H1 (cell line): ENCODE measurements at regions not wholly inside any gene's neighbourhood (a gene's known extent, or its start where the extent isn't known, plus 50 kb on each side); places are given as distances from the start of the nearest gene placed in this dataset.

ENCODE experiments used
- CTCF ChIA-PET: fragments of 300-600 bp; sonication (Branson Sonifier 250); formaldehyde crosslinking; loops from one replicate; lab custom pipeline; 2021; ENCODE audit not compliant: partially characterized antibody; lab: Charles Lee
- POLR2A ChIA-PET: fragments of 300-600 bp; sonication (Branson Sonifier 250); formaldehyde crosslinking; loops from one replicate; lab custom pipeline; 2021; ENCODE audit warnings: inconsistent platforms; ENCODE audit not compliant: partially characterized antibody; lab: Charles Lee
- DNase-seq, 2 experiments: peaks; one replicate each; pipeline versions ENCODE4 v3.0.0 to v3.0.0-alpha.2; 2010 to 2022; ENCODE audit warnings: low spot score in 2 of 2, low read depth in 1 of 2, mixed read lengths in 1 of 2
- FAIRE-seq: peaks from 2 replicates; lab custom pipeline; 2011; peaks lifted over from hg19 to GRCh38; lab: Jason Lieb, UNC
- H2AFZ ChIP-seq: 2 replicates; pipeline ENCODE4 v1.8.1; 2012; ENCODE audit warnings: low read length, inconsistent platforms
- H2AK5ac ChIP-seq: 2 replicates; pipeline ENCODE4 v1.6.1; 2013; ENCODE audit warnings: low read depth, low read length
- H2BK120ac ChIP-seq: replicated peaks from 2 replicates; pipeline ENCODE3; 2013; ENCODE audit warnings: low read depth, low read length, inconsistent platforms
- H2BK12ac ChIP-seq: 2 replicates; pipeline ENCODE4 v1.6.1; 2013; ENCODE audit warnings: low read depth, low read length
- H2BK15ac ChIP-seq: 2 replicates; pipeline ENCODE4 v1.6.1; 2013; ENCODE audit warnings: low read length
- H2BK20ac ChIP-seq: 2 replicates; pipeline ENCODE4 v1.6.1; 2013; ENCODE audit warnings: low read length
- H2BK5ac ChIP-seq: 2 replicates; pipeline ENCODE4 v1.6.1; 2013; ENCODE audit warnings: low read depth, low read length
- H3K14ac ChIP-seq: 2 replicates; pipeline ENCODE4 v1.6.1; 2013; ENCODE audit warnings: inconsistent platforms; ENCODE audit not compliant: insufficient read length
- H3K18ac ChIP-seq: 2 replicates; pipeline ENCODE4 v1.6.1; 2013; ENCODE audit warnings: low read length; ENCODE audit errors: extremely low read depth
- H3K23ac ChIP-seq: 2 replicates; pipeline ENCODE4 v1.6.1; 2013; ENCODE audit warnings: inconsistent platforms; ENCODE audit not compliant: insufficient read length
- H3K23me2 ChIP-seq: 2 replicates; pipeline ENCODE4 v1.6.1; 2013; ENCODE audit warnings: low read depth, low read length
- H3K27ac ChIP-seq: 2 replicates; pipeline ENCODE4 v1.6.1; 2011; ENCODE audit warnings: low read depth, low read length, inconsistent platforms
- H3K27me3 ChIP-seq, 4 experiments: replicated peaks in 1 of 4; 1 replicate in 1 of 4; 2 replicates in 3 of 4; pipeline versions ENCODE4 v1.6.1 to v1.8.1; 2011 to 2013; ENCODE audit warnings: low read length in 3 of 4, mild to moderate bottlenecking in 3 of 4, inconsistent platforms in 2 of 4, mixed read lengths in 2 of 4, moderate library complexity in 1 of 4; ENCODE audit not compliant: control insufficient read depth in 3 of 4, insufficient read depth in 3 of 4; ENCODE audit errors: extremely low read depth in 1 of 4
- H3K36me3 ChIP-seq, 4 experiments: 2 replicates each; pipeline versions ENCODE4 v1.6.1 to v1.8.1; 2011 to 2013; ENCODE audit warnings: mild to moderate bottlenecking in 4 of 4, low read length in 3 of 4, moderate library complexity in 2 of 4, control low read depth in 1 of 4, inconsistent platforms in 1 of 4; ENCODE audit not compliant: insufficient read depth in 4 of 4, control insufficient read depth in 2 of 4
- H3K4ac ChIP-seq: replicated peaks from 2 replicates; pipeline ENCODE3; 2013; ENCODE audit warnings: low read length, low read depth, mixed read lengths, inconsistent platforms; ENCODE audit not compliant: insufficient read length
- H3K4me1 ChIP-seq, 4 experiments: replicated peaks in 1 of 4; 1 replicate in 1 of 4; 2 replicates in 3 of 4; pipeline versions ENCODE4 v1.6.1 to v1.8.1; 2011 to 2013; ENCODE audit warnings: low read length in 3 of 4, inconsistent platforms in 2 of 4, mixed read lengths in 1 of 4; ENCODE audit not compliant: insufficient read depth in 4 of 4, control insufficient read depth in 3 of 4
- H3K4me2 ChIP-seq, 2 experiments: 2 replicates each; pipeline versions ENCODE4 v1.6.1 to v1.8.1; 2011 to 2013; ENCODE audit warnings: low read depth in 2 of 2, low read length in 2 of 2, control low read depth in 1 of 2, inconsistent platforms in 1 of 2, mild to moderate bottlenecking in 1 of 2; ENCODE audit not compliant: insufficient read depth in 1 of 2
- H3K4me3 ChIP-seq, 4 experiments: fragments of 200-600, 300-600 bp in 1 of 4; sonication (generic), shearing (Covaris generic), sonication (Bioruptor Twin) in 1 of 4; 2 replicates each; pipeline versions ENCODE4 v1.5.1 to v1.8.1; 2011 to 2016; ENCODE audit warnings: low read length in 4 of 4, low read depth in 3 of 4, control low read depth in 2 of 4, inconsistent platforms in 2 of 4, mild to moderate bottlenecking in 2 of 4, mixed read lengths in 1 of 4, moderate library complexity in 1 of 4; ENCODE audit not compliant: insufficient read depth in 2 of 4; ENCODE audit errors: extremely low read depth in 1 of 4
- H3K56ac ChIP-seq: replicated peaks from 2 replicates; pipeline ENCODE3; 2013; ENCODE audit warnings: low read depth, mild to moderate bottlenecking, mixed read lengths, low read length, inconsistent platforms; ENCODE audit not compliant: insufficient read length
- H3K79me1 ChIP-seq: 2 replicates; pipeline ENCODE4 v1.6.1; 2013; ENCODE audit warnings: low read depth, low read length, control low read depth
- H3K79me2 ChIP-seq, 2 experiments: 2 replicates each; pipeline versions ENCODE4 v1.6.1 to v1.8.1; 2012 to 2013; ENCODE audit warnings: low read length in 2 of 2, mild to moderate bottlenecking in 2 of 2, inconsistent platforms in 1 of 2; ENCODE audit not compliant: insufficient read depth in 2 of 2, control insufficient read depth in 1 of 2
- H3K9ac ChIP-seq, 4 experiments: replicated peaks in 1 of 4; 1 replicate in 1 of 4; 2 replicates in 3 of 4; pipeline versions ENCODE4 v1.6.1 to v1.8.1; 2011 to 2013; ENCODE audit warnings: low read depth in 3 of 4, low read length in 3 of 4, control low read depth in 2 of 4, mild to moderate bottlenecking in 2 of 4, moderate library complexity in 2 of 4, inconsistent platforms in 1 of 4; ENCODE audit errors: extremely low read depth in 1 of 4
- H3K9me3 ChIP-seq, 2 experiments: 2 replicates each; pipeline versions ENCODE4 v1.6.1 to v1.8.1; 2012 to 2013; ENCODE audit warnings: mild to moderate bottlenecking in 2 of 2, moderate library complexity in 2 of 2, control low read depth in 1 of 2, inconsistent platforms in 1 of 2, low read depth in 1 of 2, low read length in 1 of 2, mixed read lengths in 1 of 2; ENCODE audit not compliant: insufficient read depth in 2 of 2
- H4K20me1 ChIP-seq, 2 experiments: replicated peaks in 1 of 2; 2 replicates each; pipeline versions ENCODE3 to v1.8.1; 2011 to 2013; ENCODE audit warnings: inconsistent platforms in 2 of 2, low read length in 2 of 2, mild to moderate bottlenecking in 1 of 2; ENCODE audit not compliant: insufficient read depth in 2 of 2, control insufficient read depth in 1 of 2
- H4K5ac ChIP-seq: 2 replicates; pipeline ENCODE4 v1.6.1; 2013; ENCODE audit warnings: low read length, low read depth, mixed read lengths, inconsistent platforms; ENCODE audit not compliant: insufficient read length
- H4K8ac ChIP-seq: 2 replicates; pipeline ENCODE4 v1.8.0; 2013; ENCODE audit warnings: mild to moderate bottlenecking, moderate library complexity, low read length, inconsistent platforms; ENCODE audit not compliant: insufficient read depth; ENCODE audit errors: extremely low read depth
- H4K91ac ChIP-seq: replicated peaks from 2 replicates; pipeline ENCODE3; 2013; ENCODE audit warnings: low read length, mixed read lengths, inconsistent platforms; ENCODE audit not compliant: insufficient read length
- CTBP2 ChIP-seq: IDR thresholded peaks from 2 replicates; pipeline ENCODE4 v1.7.0; 2011; ENCODE audit warnings: borderline replicate concordance, mild to moderate bottlenecking, moderate library complexity, mixed read lengths, low read length; ENCODE audit not compliant: insufficient read depth, insufficient read length
- E2F6 ChIP-seq: IDR thresholded peaks from 2 replicates; pipeline ENCODE4 v1.6.1; 2012; ENCODE audit warnings: inconsistent platforms
- EP300 ChIP-seq, 2 experiments: IDR thresholded peaks; 1 replicate in 1 of 2; 2 replicates in 1 of 2; pipeline ENCODE4 v1.6.1; 2011 to 2012; ENCODE audit warnings: low read depth in 2 of 2, low read length in 2 of 2, mild to moderate bottlenecking in 2 of 2, borderline replicate concordance in 1 of 2, inconsistent platforms in 1 of 2, moderate library complexity in 1 of 2
- JUN ChIP-seq: IDR thresholded peaks from 2 replicates; pipeline ENCODE4 v1.6.1; 2011; ENCODE audit warnings: low read depth, mild to moderate bottlenecking, improper control_type of control experiment, low read length
- JUND ChIP-seq: IDR thresholded peaks from 2 replicates; pipeline ENCODE4 v1.6.1; 2011; ENCODE audit warnings: mild to moderate bottlenecking, improper control_type of control experiment, low read length
- KDM4A ChIP-seq: IDR thresholded peaks from one replicate; pipeline ENCODE4 v1.7.1; 2012; ENCODE audit warnings: low read depth, mild to moderate bottlenecking, moderate library complexity, low read length, inconsistent platforms; ENCODE audit not compliant: severe bottlenecking
- NRF1 ChIP-seq: IDR thresholded peaks from 2 replicates; pipeline ENCODE4 v1.6.1; 2011; ENCODE audit warnings: mild to moderate bottlenecking, low read depth, low read length, improper control_type of control experiment
- SP1 ChIP-seq: IDR thresholded peaks from 2 replicates; pipeline ENCODE4 v1.6.1; 2011; ENCODE audit warnings: low read depth, low read length
- SRF ChIP-seq: IDR thresholded peaks from 2 replicates; pipeline ENCODE4 v1.6.1; 2011; ENCODE audit warnings: mild to moderate bottlenecking, low read depth, low read length, moderate library complexity
- TAF7 ChIP-seq: optimal IDR thresholded peaks from 2 replicates; pipeline ENCODE3; 2011; ENCODE audit warnings: low read depth, mild to moderate bottlenecking, inconsistent platforms, low read length, moderate library complexity, borderline replicate concordance
- TBP ChIP-seq: IDR thresholded peaks from 2 replicates; pipeline ENCODE4 v1.6.1; 2011; ENCODE audit warnings: low read depth, low read length, improper control_type of control experiment
- USF2 ChIP-seq: IDR thresholded peaks from 2 replicates; pipeline ENCODE4 v1.6.1; 2011; ENCODE audit warnings: low read length, improper control_type of control experiment
- YY1 ChIP-seq: IDR thresholded peaks from 2 replicates; pipeline ENCODE4 v1.6.1; 2011; ENCODE audit warnings: low read depth, mild to moderate bottlenecking, low read length
- WGBS, 2 experiments: shearing (Covaris generic) in 1 of 2; methylation state at CpG; one replicate each; pipeline versions ENCODE4 v1.1.6 to v1.1.7; 2013 to 2015; ENCODE audit warnings: low lambda C conversion rate in 2 of 2, mixed read lengths in 2 of 2, inconsistent platforms in 1 of 2, low coverage in 1 of 2, missing lambda C conversion rate in 1 of 2; ENCODE audit not compliant: insufficient replicate concordance in 2 of 2, insufficient coverage in 1 of 2, insufficient read length in 1 of 2; ENCODE audit errors: extremely low coverage in 1 of 2, missing lambda C conversion rate in 1 of 2; 5-methylcytosine and 5-hydroxymethylcytosine counted together

GRCh38 chr3:148218222-148218621 lies 479.5 kb upstream of the AGTR1 start:
- Histone ChIP-seq H4K20me1 (no peaks in the 10 kb centered on the region), H3K18ac (no peak overlapping the region), H3K23ac (no peak overlapping the region), H4K5ac (no peak overlapping the region), H3K4me3 (no peak overlapping the region), H3K56ac (no peak overlapping the region), H3K23me2 (no peaks in the 10 kb centered on the region), H4K91ac (no peak overlapping the region), H2AFZ (no peak overlapping the region), H3K4ac (no peak overlapping the region), H2AK5ac (no peak overlapping the region), H2BK15ac (no peak overlapping the region), H3K4me2 (no peak overlapping the region), H3K4me1 (no peaks in the 10 kb centered on the region), H2BK120ac (no peak overlapping the region), H3K9me3 (no peaks in the 10 kb centered on the region), H4K8ac (no peak overlapping the region), H3K79me2 (no peaks in the 10 kb centered on the region), H3K9ac (no peak overlapping the region), H3K36me3 (no peaks in the 10 kb centered on the region), H3K14ac (no peak overlapping the region), H3K27ac (no peak overlapping the region), H3K27me3 (no peaks in the 10 kb centered on the region), H3K79me1 (no peaks in the 10 kb centered on the region), H2BK12ac (no peak overlapping the region), H2BK20ac (no peak overlapping the region), H2BK5ac (no peak overlapping the region)
- ChIA-PET POLR2A (no interaction called here), CTCF (no interaction called here)
- WGBS, 2 experiments, result 98% methylated on average over 3 of the region's 3 CpGs; no CpG with 5 or more reads in 1 of the 2 experiments
- DNase-seq (no peak), FAIRE-seq (no peak)
- TF ChIP-seq JUND, result no peak
- TF ChIP-seq USF2, result no peak
- TF ChIP-seq NRF1, result no peak
- no peak for TF ChIP-seq CTBP2
- no peak for TF ChIP-seq SRF
- TF ChIP-seq YY1, result no peak
- no peak for TF ChIP-seq KDM4A
- TF ChIP-seq JUN, result no peak
- no peak for TF ChIP-seq EP300 (IDR thresholded peaks at IDR 0.05; ENCODE audit: borderline replicate concordance in 1 of 2, low read depth in 2 of 2, low read length in 2 of 2)
- no peak for TF ChIP-seq TAF7
- TF ChIP-seq SP1, result no peak
- TF ChIP-seq E2F6, result no peak
- TF ChIP-seq TBP, result no peak
